GM19397 (cell line): ENCODE measurements at regions not wholly inside any gene's neighbourhood (a gene's known extent, or its start where the extent isn't known, plus 50 kb on each side); places are given as distances from the start of the nearest gene placed in this dataset.
"Not testable (repeated sequence)": the region's sequence is repeated elsewhere in the genome, so short reads cannot be mapped to it uniquely, and the experiment has no call there.

Experiments
- ATAC-seq: cut with Tn5 transposase; IDR thresholded peaks from one replicate; pipeline ENCODE4 v1.9.1; 2021; ENCODE audit warnings: mild to moderate bottlenecking, moderate library complexity; ENCODE audit not compliant: unreplicated experiment

- no peak for ATAC-seq
Measured at GRCh38 chr9:129416821-129417539, 203.9 kb downstream of the C9orf50 start.

GRCh38 chr9:129415942-129416651, 204.8 kb downstream of the C9orf50 start:
- ATAC-seq, result no peak

GRCh38 chr9:129414993-129415941, 205.6 kb downstream of the C9orf50 start:
- ATAC-seq, result no peak

GRCh38 chr9:129414377-129414992, 206.4 kb downstream of the C9orf50 start:
- ATAC-seq, result no peak

DNA sequence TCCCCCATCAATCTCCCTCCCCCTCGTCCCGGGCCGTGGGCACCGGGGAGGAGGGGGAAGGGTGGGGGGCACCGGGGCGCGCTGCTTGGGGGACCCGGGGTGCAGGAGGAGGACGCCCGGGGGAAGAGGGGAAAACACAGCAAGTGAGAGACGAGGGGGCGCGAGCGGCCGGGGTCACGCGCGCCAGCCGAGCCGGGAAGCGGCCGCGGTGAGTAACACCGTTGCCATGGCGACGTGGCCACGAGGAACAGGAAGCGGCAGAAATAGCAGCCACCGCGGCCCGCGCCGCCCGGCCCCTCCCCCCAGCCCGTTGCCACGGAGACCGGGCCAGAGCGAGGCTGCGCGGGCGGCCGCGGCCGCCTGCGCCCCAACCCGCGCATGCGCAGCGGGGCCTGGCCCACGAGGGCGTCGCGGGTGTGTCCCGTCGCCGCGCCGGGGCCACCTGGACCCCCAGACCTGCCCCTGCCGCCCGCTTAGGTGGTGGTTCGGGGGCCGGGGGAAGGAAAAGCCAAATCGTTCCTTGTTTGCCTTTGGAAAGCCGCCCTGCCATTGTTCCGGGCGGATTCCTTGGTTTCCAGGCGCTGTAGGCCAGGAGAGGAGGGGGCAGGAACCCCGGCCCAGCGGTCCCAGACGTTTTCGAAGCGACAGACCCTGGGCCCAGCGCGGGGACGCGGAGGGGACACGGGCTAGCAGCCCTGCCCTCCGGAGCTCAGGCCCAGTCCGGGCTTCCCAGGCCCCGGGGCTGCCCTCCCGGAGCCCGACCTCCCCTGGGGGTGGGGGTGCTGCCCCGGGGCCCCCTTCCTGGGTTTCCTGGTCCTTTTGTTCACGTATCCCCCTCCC, 207.1 kb downstream of the C9orf50 start:
- ATAC-seq, result peak; percentile 79

DNA sequence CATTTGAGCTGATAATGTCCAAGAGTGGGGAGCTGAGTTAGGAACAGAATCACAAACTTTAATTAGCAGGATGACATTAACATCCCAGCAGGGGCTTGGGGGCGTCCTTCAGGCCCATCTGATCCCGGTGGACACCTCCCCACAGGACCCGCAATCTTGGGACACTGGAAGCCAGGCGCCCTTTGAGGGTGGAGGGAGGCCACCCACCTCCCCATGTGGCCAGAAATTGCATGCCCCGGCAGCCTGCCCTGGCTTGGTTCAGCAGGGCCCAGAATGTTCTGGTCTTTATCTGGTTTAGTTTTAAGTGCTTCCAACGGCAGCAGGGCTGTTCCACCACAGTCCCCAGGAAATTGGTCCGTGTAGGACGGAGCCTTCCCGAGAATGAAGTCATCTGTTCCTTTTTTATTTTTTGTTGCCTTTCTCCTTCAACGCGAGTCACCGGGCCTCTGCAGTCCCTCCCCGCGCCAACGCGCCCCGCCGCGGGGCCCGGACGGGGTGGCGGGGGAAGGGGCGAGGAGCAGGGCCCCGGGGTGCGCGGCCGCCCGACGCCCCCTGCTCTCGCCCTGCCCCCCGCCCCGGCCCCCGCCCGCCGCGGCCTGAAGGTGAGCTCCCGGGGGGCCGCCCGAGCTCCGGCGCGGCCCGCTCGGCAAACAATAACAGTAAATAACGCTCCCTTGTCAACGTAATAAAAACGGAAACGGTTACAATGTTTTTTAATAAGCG, 207.9 kb downstream of the C9orf50 start:
- peak; percentile 24 for ATAC-seq

- ATAC-seq, result not testable (repeated sequence)
Measured at GRCh38 chr9:129412176-129412813, 208.6 kb downstream of the C9orf50 start.

GRCh38 chr9:129411501-129412175, 209.3 kb downstream of the C9orf50 start:
- no peak for ATAC-seq

DNA sequence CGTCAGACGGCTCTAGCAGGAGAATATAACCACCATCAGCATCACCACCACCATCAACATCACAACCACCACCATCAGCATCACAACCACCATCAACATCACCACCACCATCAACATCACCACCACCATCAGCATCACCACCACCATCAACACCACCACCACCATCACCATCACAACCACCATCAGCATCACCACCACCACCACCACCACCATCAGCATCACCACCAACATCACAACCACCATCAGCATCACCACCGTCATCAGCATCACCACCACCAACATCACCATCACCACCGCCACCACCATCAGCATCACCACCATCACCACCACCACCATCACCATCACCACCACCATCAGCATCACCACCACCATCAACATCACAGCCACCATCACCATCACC, 210.7 kb downstream of the C9orf50 start:
- no peak for ATAC-seq

- ATAC-seq, result no peak
Measured at GRCh38 chr9:129408535-129409215, 212.2 kb downstream of the C9orf50 start.

DNA sequence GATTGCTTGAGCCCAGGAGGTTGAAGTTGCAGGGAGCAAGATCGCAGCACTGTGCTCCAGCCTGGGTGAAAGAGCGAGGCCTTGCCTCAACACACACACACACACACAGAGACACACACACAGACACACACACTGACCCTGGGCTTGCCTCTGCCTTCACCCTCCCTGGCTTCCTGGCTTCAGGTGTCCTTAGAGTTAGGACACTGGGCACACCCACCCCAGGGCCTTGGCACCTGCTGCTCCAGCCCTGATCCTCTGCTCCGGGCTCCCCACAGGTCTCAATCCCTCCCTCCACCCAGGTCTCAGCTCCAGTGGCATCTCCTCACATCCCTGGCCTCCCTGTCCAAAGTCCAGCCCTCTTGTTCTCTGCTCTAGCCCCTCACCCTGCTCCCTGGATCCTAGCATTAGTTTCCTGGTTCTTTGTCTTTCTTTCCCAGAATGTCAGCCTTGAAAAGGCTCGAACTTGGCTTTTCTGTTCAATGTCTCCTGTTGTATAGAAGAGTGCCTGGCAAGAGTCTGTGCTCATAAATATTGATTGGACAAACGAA, 212.9 kb downstream of the C9orf50 start:
- no peak for ATAC-seq

DNA sequence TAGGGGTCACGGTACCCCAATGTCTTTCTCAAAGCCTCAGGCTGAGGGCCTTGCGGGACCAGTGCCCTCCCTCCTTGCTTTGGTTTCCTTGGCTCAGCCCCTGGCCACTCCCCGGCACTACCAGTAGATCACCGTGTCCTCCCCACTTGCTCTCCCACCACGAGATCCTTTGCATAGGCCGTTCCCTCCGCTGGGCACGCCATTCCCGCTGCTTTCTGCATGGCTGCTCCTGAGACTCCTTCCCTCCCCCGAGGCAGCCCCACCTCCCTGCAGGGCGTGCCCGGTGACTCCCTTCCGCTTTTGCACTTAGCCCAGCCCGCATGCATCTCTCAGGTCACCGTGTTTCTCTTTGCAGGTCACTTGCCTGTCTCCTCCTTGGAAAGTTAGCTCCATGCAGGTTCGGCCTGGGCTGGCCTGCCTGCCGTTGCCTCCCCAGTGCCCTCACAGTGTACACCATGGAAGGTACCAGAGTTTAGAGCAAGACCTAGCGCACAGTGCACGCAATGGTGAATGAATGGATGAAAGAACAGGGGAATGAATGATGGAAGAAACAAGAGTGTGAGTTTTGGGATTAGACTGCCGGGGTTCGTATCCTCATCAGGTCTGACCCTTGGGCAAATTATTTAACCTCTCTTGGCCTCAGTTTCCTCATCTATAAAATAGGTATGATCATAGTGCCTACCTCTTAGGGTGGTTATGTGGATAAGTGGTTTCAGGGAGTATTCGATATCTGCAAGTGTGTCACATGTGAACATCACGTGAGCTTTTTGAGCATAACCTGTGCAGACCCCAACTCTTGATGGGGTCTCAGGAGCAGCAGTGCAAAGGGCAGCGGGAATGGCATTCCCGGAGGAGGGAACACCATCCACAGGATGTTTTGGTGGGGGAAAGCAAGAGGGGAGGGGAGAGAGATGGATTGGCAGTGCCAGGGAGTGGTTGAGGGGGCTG, 214.3 kb downstream of the C9orf50 start:
- ATAC-seq, result no peak

DNA sequence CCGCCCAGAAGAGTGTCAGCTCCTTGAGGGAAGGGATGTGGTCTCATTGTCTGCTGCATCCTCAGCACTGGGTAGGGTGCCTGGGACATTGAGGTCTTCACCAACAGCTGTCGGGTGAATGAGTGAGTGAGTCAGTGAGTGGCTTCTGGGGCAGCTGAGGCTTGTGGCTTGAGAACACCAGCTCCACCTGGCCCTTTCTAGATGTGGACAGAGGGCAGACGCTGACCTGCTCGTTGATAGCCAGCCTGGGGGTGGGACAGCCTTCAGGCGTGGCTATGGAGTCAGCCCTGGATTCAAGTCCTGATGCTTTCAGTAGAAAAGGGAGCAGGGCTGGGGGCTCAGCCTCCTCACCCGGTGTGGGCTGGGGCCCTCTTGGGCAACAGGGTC, 215.1 kb downstream of the C9orf50 start:
- ATAC-seq, result no peak

GRCh38 chr9:129405089-129405826, 215.6 kb downstream of the C9orf50 start:
- no peak for ATAC-seq

- ATAC-seq, result no peak
Measured at GRCh38 chr9:129404621-129405020, 216.3 kb downstream of the C9orf50 start.
